ENCODE measurements at regions not wholly inside any gene's neighbourhood (a gene's known extent, or its start where the extent isn't known, plus 50 kb on each side); places are given as distances from the start of the nearest gene placed in this dataset.

GRCh38 chr1:222909586-222909985 lies 94.7 kb downstream of the DISP1 start:
- H3K27ac ChIP-seq (ENCODE audit: low read depth, low read length), result no peak overlapping the region
- no peak overlapping the region for H3K9ac ChIP-seq (ENCODE audit: low read depth in 1 of 2, low read length in 2 of 2)
- no peaks in the 10 kb centered on the region for H3K9me3 ChIP-seq (ENCODE audit: control insufficient read depth in 1 of 2, low read length in 2 of 2)
- H3K4me1 ChIP-seq (ENCODE audit: control insufficient read depth in 1 of 2, insufficient read depth in 2 of 2, low read length in 2 of 2), result no peaks in the 10 kb centered on the region
- H3K4me3 ChIP-seq (ENCODE audit: low read depth in 1 of 2, low read length in 2 of 2), result no peak overlapping the region
- H3K36me3 ChIP-seq (ENCODE audit: control insufficient read depth in 1 of 2, insufficient read depth in 2 of 2, low read length in 2 of 2), result no peaks in the 10 kb centered on the region
- no peaks in the 10 kb centered on the region for H3K27me3 ChIP-seq (ENCODE audit: control insufficient read depth in 1 of 2, insufficient read depth in 2 of 2, low read length in 2 of 2)

GRCh38 chr1:222910699-222911098 lies 95.9 kb downstream of the DISP1 start:
- Histone ChIP-seq H3K9me3 (ENCODE audit: control insufficient read depth in 1 of 2, low read length in 2 of 2) (no peaks in the 10 kb centered on the region), H3K36me3 (ENCODE audit: control insufficient read depth in 1 of 2, insufficient read depth in 2 of 2, low read length in 2 of 2) (no peaks in the 10 kb centered on the region)

GRCh38 chr1:222911866-222912265 lies 97.0 kb downstream of the DISP1 start:
- Histone ChIP-seq H3K27ac (ENCODE audit: low read depth, low read length) (no peak overlapping the region), H3K9ac (ENCODE audit: low read depth in 1 of 2, low read length in 2 of 2) (no peak overlapping the region), H3K27me3 (ENCODE audit: control insufficient read depth in 1 of 2, insufficient read depth in 2 of 2, low read length in 2 of 2) (no peaks in the 10 kb centered on the region), H3K4me3 (ENCODE audit: low read depth in 1 of 2, low read length in 2 of 2) (no peak overlapping the region), H3K4me1 (ENCODE audit: control insufficient read depth in 1 of 2, insufficient read depth in 2 of 2, low read length in 2 of 2) (no peaks in the 10 kb centered on the region), H3K9me3 (ENCODE audit: control insufficient read depth in 1 of 2, low read length in 2 of 2) (peaks cover 2% of the 10 kb centered on the region in 2 donors), H3K36me3 (ENCODE audit: control insufficient read depth in 1 of 2, insufficient read depth in 2 of 2, low read length in 2 of 2) (no peaks in the 10 kb centered on the region)

More at GRCh38 chr1:222910699-222911098, 95.9 kb downstream of the DISP1 start:
- H3K9ac ChIP-seq (ENCODE audit: low read depth in 1 of 2, low read length in 2 of 2), result no peak overlapping the region
- H3K4me1 ChIP-seq (ENCODE audit: control insufficient read depth in 1 of 2, insufficient read depth in 2 of 2, low read length in 2 of 2), result no peaks in the 10 kb centered on the region
- no peak overlapping the region for H3K27ac ChIP-seq (ENCODE audit: low read depth, low read length)
- no peaks in the 10 kb centered on the region for H3K27me3 ChIP-seq (ENCODE audit: control insufficient read depth in 1 of 2, insufficient read depth in 2 of 2, low read length in 2 of 2)
- H3K4me3 ChIP-seq (ENCODE audit: low read depth in 1 of 2, low read length in 2 of 2), result no peak overlapping the region

- no peak overlapping the region for H3K4me3 ChIP-seq (ENCODE audit: low read depth in 1 of 2, low read length in 2 of 2)
- peaks cover 8 to 9% of the 10 kb centered on the region in 2 donors for H3K9me3 ChIP-seq (ENCODE audit: control insufficient read depth in 1 of 2, low read length in 2 of 2)
- no peaks in the 10 kb centered on the region for H3K36me3 ChIP-seq (ENCODE audit: control insufficient read depth in 1 of 2, insufficient read depth in 2 of 2, low read length in 2 of 2)
- no peak overlapping the region for H3K9ac ChIP-seq (ENCODE audit: low read depth in 1 of 2, low read length in 2 of 2)
- no peaks in the 10 kb centered on the region for H3K27me3 ChIP-seq (ENCODE audit: control insufficient read depth in 1 of 2, insufficient read depth in 2 of 2, low read length in 2 of 2)
- H3K4me1 ChIP-seq (ENCODE audit: control insufficient read depth in 1 of 2, insufficient read depth in 2 of 2, low read length in 2 of 2), result no peaks in the 10 kb centered on the region
- no peak overlapping the region for H3K27ac ChIP-seq (ENCODE audit: low read depth, low read length)
These were observed 97.9 kb downstream of the DISP1 start for GRCh38 chr1:222912730-222913129.

GRCh38 chr1:222914861-222915632 lies 100.2 kb downstream of the DISP1 start:
- Histone ChIP-seq H3K27me3 (ENCODE audit: control insufficient read depth in 1 of 2, insufficient read depth in 2 of 2, low read length in 2 of 2) (no peaks in the 10 kb centered on the region), H3K36me3 (ENCODE audit: control insufficient read depth in 1 of 2, insufficient read depth in 2 of 2, low read length in 2 of 2) (no peaks in the 10 kb centered on the region), H3K9me3 (ENCODE audit: control insufficient read depth in 1 of 2, low read length in 2 of 2) (peaks cover 8 to 9% of the 10 kb centered on the region in 2 donors), H3K9ac (ENCODE audit: low read depth in 1 of 2, low read length in 2 of 2) (no peak overlapping the region), H3K27ac (ENCODE audit: low read depth, low read length) (no peak overlapping the region), H3K4me1 (ENCODE audit: control insufficient read depth in 1 of 2, insufficient read depth in 2 of 2, low read length in 2 of 2) (no peaks in the 10 kb centered on the region), H3K4me3 (ENCODE audit: low read depth in 1 of 2, low read length in 2 of 2) (no peak overlapping the region)

- Histone ChIP-seq H3K9me3 (ENCODE audit: control insufficient read depth in 1 of 2, low read length in 2 of 2) (peaks cover 8 to 9% of the 10 kb centered on the region in 2 donors), H3K27me3 (ENCODE audit: control insufficient read depth in 1 of 2, insufficient read depth in 2 of 2, low read length in 2 of 2) (no peaks in the 10 kb centered on the region), H3K4me1 (ENCODE audit: control insufficient read depth in 1 of 2, insufficient read depth in 2 of 2, low read length in 2 of 2) (no peaks in the 10 kb centered on the region), H3K36me3 (ENCODE audit: control insufficient read depth in 1 of 2, insufficient read depth in 2 of 2, low read length in 2 of 2) (no peaks in the 10 kb centered on the region), H3K4me3 (ENCODE audit: low read depth in 1 of 2, low read length in 2 of 2) (no peak overlapping the region), H3K9ac (ENCODE audit: low read depth in 1 of 2, low read length in 2 of 2) (no peak overlapping the region), H3K27ac (ENCODE audit: low read depth, low read length) (no peak overlapping the region)
These were observed 101.3 kb downstream of the DISP1 start for GRCh38 chr1:222916100-222916499.

- H3K27ac ChIP-seq (ENCODE audit: low read depth, low read length), result no peak overlapping the region
- H3K9ac ChIP-seq (ENCODE audit: low read depth in 1 of 2, low read length in 2 of 2), result no peak overlapping the region
- H3K27me3 ChIP-seq (ENCODE audit: control insufficient read depth in 1 of 2, insufficient read depth in 2 of 2, low read length in 2 of 2), result no peaks in the 10 kb centered on the region
- H3K36me3 ChIP-seq (ENCODE audit: control insufficient read depth in 1 of 2, insufficient read depth in 2 of 2, low read length in 2 of 2), result no peaks in the 10 kb centered on the region
- peaks cover 8 to 9% of the 10 kb centered on the region in 2 donors for H3K9me3 ChIP-seq (ENCODE audit: control insufficient read depth in 1 of 2, low read length in 2 of 2)
- no peak overlapping the region for H3K4me3 ChIP-seq (ENCODE audit: low read depth in 1 of 2, low read length in 2 of 2)
- no peaks in the 10 kb centered on the region for H3K4me1 ChIP-seq (ENCODE audit: control insufficient read depth in 1 of 2, insufficient read depth in 2 of 2, low read length in 2 of 2)
These were observed 104.1 kb downstream of the DISP1 start for GRCh38 chr1:222918801-222919477.

- no peaks in the 10 kb centered on the region for H3K36me3 ChIP-seq (ENCODE audit: control insufficient read depth in 1 of 2, insufficient read depth in 2 of 2, low read length in 2 of 2)
- no peaks in the 10 kb centered on the region for H3K27me3 ChIP-seq (ENCODE audit: control insufficient read depth in 1 of 2, insufficient read depth in 2 of 2, low read length in 2 of 2)
- H3K9ac ChIP-seq (ENCODE audit: low read depth in 1 of 2, low read length in 2 of 2), result no peak overlapping the region
- no peak overlapping the region for H3K27ac ChIP-seq (ENCODE audit: low read depth, low read length)
- H3K9me3 ChIP-seq (ENCODE audit: control insufficient read depth in 1 of 2, low read length in 2 of 2), result peaks cover 8 to 9% of the 10 kb centered on the region in 2 donors
- H3K4me3 ChIP-seq (ENCODE audit: low read depth in 1 of 2, low read length in 2 of 2), result no peak overlapping the region
- no peaks in the 10 kb centered on the region for H3K4me1 ChIP-seq (ENCODE audit: control insufficient read depth in 1 of 2, insufficient read depth in 2 of 2, low read length in 2 of 2)
These were observed 104.6 kb downstream of the DISP1 start for GRCh38 chr1:222919478-222919865.

GRCh38 chr1:222920169-222920568 lies 105.3 kb downstream of the DISP1 start:
- no peaks in the 10 kb centered on the region for H3K36me3 ChIP-seq (ENCODE audit: control insufficient read depth in 1 of 2, insufficient read depth in 2 of 2, low read length in 2 of 2)
- no peak overlapping the region for H3K27ac ChIP-seq (ENCODE audit: low read depth, low read length)
- H3K27me3 ChIP-seq (ENCODE audit: control insufficient read depth in 1 of 2, insufficient read depth in 2 of 2, low read length in 2 of 2), result no peaks in the 10 kb centered on the region
- no peak overlapping the region for H3K4me3 ChIP-seq (ENCODE audit: low read depth in 1 of 2, low read length in 2 of 2)
- H3K9ac ChIP-seq (ENCODE audit: low read depth in 1 of 2, low read length in 2 of 2), result no peak overlapping the region
- H3K9me3 ChIP-seq (ENCODE audit: control insufficient read depth in 1 of 2, low read length in 2 of 2), result peaks cover 8 to 9% of the 10 kb centered on the region in 2 donors
- no peaks in the 10 kb centered on the region for H3K4me1 ChIP-seq (ENCODE audit: control insufficient read depth in 1 of 2, insufficient read depth in 2 of 2, low read length in 2 of 2)

GRCh38 chr1:222921945-222922344 lies 107.1 kb downstream of the DISP1 start:
- Histone ChIP-seq H3K36me3 (ENCODE audit: control insufficient read depth in 1 of 2, insufficient read depth in 2 of 2, low read length in 2 of 2) (no peaks in the 10 kb centered on the region), H3K4me3 (ENCODE audit: low read depth in 1 of 2, low read length in 2 of 2) (no peak overlapping the region), H3K27me3 (ENCODE audit: control insufficient read depth in 1 of 2, insufficient read depth in 2 of 2, low read length in 2 of 2) (no peaks in the 10 kb centered on the region), H3K9me3 (ENCODE audit: control insufficient read depth in 1 of 2, low read length in 2 of 2) (peaks cover 5 to 7% of the 10 kb centered on the region in 2 donors), H3K4me1 (ENCODE audit: control insufficient read depth in 1 of 2, insufficient read depth in 2 of 2, low read length in 2 of 2) (no peaks in the 10 kb centered on the region), H3K27ac (ENCODE audit: low read depth, low read length) (no peak overlapping the region), H3K9ac (ENCODE audit: low read depth in 1 of 2, low read length in 2 of 2) (no peak overlapping the region)
